Caco-2 (cell line): ENCODE measurements at regions not wholly inside any gene's neighbourhood (a gene's known extent, or its start where the extent isn't known, plus 50 kb on each side); places are given as distances from the start of the nearest gene placed in this dataset.

Experiments
- BruUV-seq: library from RNA; stranded (reverse); fragments of 400-500 nt; replicated peaks from 2 replicates; lab custom pipeline; 2021; lab: Mats Ljungman, UMichigan
- CTCF ChIA-PET: fragments of 300-600 bp; sonication (Branson Sonifier 250); formaldehyde crosslinking; loops from one replicate; lab custom pipeline; 2022; ENCODE audit warnings: antibody characterized with exemption; lab: Charles Lee
- POLR2A ChIA-PET: fragments of 300-600 bp; sonication (Branson Sonifier 250); formaldehyde crosslinking; loops from one replicate; lab custom pipeline; 2022; ENCODE audit warnings: antibody characterized with exemption; lab: Charles Lee
- DNase-seq, 2 experiments: peaks; one replicate each; pipeline versions ENCODE4 v3.0.0 to v3.0.0-alpha.2; 2020 to 2022
- H3K27me3 ChIP-seq: replicated peaks from 2 replicates; pipeline ENCODE4 v1.6.0; 2011; ENCODE audit warnings: low read length; ENCODE audit not compliant: control insufficient read depth, insufficient read depth
- H3K36me3 ChIP-seq: 2 replicates; pipeline ENCODE4 v1.5.1; 2011; ENCODE audit warnings: low read length; ENCODE audit not compliant: control insufficient read depth, insufficient read depth
- H3K4me1 ChIP-seq: fragments of 250-450 bp; sonication (Bioruptor Pico); 2 replicates; pipeline ENCODE4 v1.5.1; 2020; ENCODE audit warnings: mild to moderate bottlenecking
- H3K4me3 ChIP-seq: 2 replicates; pipeline ENCODE4 v1.5.1; 2011; ENCODE audit warnings: low read depth, mild to moderate bottlenecking, control low read depth, low read length
- H3K9me3 ChIP-seq: fragments of 250-450 bp; sonication (Bioruptor Pico); 2 replicates; pipeline ENCODE4 v1.5.1; 2020; ENCODE audit warnings: mild to moderate bottlenecking, moderate library complexity
- H3K27ac Mint-ChIP-seq: one replicate; pipeline ENCODE4 v1.8.0; 2022; ENCODE audit warnings: mixed read lengths; ENCODE audit not compliant: unreplicated experiment
- H3K27me3 Mint-ChIP-seq: one replicate; pipeline ENCODE4 v1.8.0; 2022; ENCODE audit warnings: mixed read lengths; ENCODE audit not compliant: insufficient read depth, unreplicated experiment
- H3K36me3 Mint-ChIP-seq: one replicate; pipeline ENCODE4 v1.8.0; 2022; ENCODE audit warnings: mild to moderate bottlenecking, mixed read lengths; ENCODE audit not compliant: insufficient read depth, unreplicated experiment
- H3K4me1 Mint-ChIP-seq: one replicate; pipeline ENCODE4 v1.8.0; 2022; ENCODE audit warnings: low read depth, mixed read lengths; ENCODE audit not compliant: unreplicated experiment
- H3K4me3 Mint-ChIP-seq: one replicate; pipeline ENCODE4 v1.8.0; 2022; ENCODE audit warnings: mild to moderate bottlenecking, moderate library complexity, mixed read lengths; ENCODE audit not compliant: unreplicated experiment
- H3K9me3 Mint-ChIP-seq: one replicate; pipeline ENCODE4 v1.8.0; 2022; ENCODE audit warnings: mixed read lengths; ENCODE audit not compliant: unreplicated experiment
- intact Hi-C: fragments of 100-400 bp; cut with micrococcal nuclease; formaldehyde crosslinking; loops from one replicate; pipeline ENCODE4 v1.10.0; 2022; ENCODE audit not compliant: unreplicated experiment
- TF ChIP-seq, protein P1 (sequence below), 2 experiments: fragments of 200-600 bp in 1 of 2; IDR thresholded peaks; 1 replicate in 1 of 2; 2 replicates in 1 of 2; pipeline versions ENCODE4 v1.5.1 to v1.8.0; 2011 to 2022; ENCODE audit warnings: antibody characterized with exemption in 1 of 2, control low read depth in 1 of 2, inconsistent platforms in 1 of 2, low read depth in 1 of 2, low read length in 1 of 2, mild to moderate bottlenecking in 1 of 2, moderate library complexity in 1 of 2; ENCODE audit not compliant: insufficient read depth in 1 of 2, severe bottlenecking in 1 of 2, unreplicated experiment in 1 of 2

GRCh38 chr10:69749178-69750010 lies 52.3 kb upstream of the COL13A1 start:
- intact Hi-C loops, result no loop called here
- ChIA-PET POLR2A (no interaction called here), CTCF (interaction anchor here (0.8 to 1.1 kb wide), 2 partner anchors 165 to 543 kb away, joined by 3 to 4 read pairs; no protein-coding TSS in a partner anchor)
- H3K9me3 ChIP-seq, result no peaks in the 10 kb centered on the region
- DNase-seq, result no peak
- Mint-ChIP-seq H3K27ac (no peak overlapping the region), H3K27me3 (peaks cover 44% of the 10 kb centered on the region), H3K4me1 (no peaks in the 10 kb centered on the region), H3K4me3 (no peak overlapping the region), H3K9me3 (no peaks in the 10 kb centered on the region), H3K36me3 (no peaks in the 10 kb centered on the region)
- TF ChIP-seq, protein P1, sequence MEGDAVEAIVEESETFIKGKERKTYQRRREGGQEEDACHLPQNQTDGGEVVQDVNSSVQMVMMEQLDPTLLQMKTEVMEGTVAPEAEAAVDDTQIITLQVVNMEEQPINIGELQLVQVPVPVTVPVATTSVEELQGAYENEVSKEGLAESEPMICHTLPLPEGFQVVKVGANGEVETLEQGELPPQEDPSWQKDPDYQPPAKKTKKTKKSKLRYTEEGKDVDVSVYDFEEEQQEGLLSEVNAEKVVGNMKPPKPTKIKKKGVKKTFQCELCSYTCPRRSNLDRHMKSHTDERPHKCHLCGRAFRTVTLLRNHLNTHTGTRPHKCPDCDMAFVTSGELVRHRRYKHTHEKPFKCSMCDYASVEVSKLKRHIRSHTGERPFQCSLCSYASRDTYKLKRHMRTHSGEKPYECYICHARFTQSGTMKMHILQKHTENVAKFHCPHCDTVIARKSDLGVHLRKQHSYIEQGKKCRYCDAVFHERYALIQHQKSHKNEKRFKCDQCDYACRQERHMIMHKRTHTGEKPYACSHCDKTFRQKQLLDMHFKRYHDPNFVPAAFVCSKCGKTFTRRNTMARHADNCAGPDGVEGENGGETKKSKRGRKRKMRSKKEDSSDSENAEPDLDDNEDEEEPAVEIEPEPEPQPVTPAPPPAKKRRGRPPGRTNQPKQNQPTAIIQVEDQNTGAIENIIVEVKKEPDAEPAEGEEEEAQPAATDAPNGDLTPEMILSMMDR (IDR thresholded peaks at IDR 0.05; ENCODE audit: insufficient read depth in 1 of 2, low read depth in 1 of 2, low read length in 1 of 2, severe bottlenecking in 1 of 2, unreplicated experiment in 1 of 2), result no peak
- H3K4me3 ChIP-seq, result no peak overlapping the region
- no TSS peak for BruUV-seq
- H3K36me3 ChIP-seq, result no peaks in the 10 kb centered on the region
- H3K27me3 ChIP-seq, result peaks cover 11% of the 10 kb centered on the region
- H3K4me1 ChIP-seq, result no peaks in the 10 kb centered on the region

DNA sequence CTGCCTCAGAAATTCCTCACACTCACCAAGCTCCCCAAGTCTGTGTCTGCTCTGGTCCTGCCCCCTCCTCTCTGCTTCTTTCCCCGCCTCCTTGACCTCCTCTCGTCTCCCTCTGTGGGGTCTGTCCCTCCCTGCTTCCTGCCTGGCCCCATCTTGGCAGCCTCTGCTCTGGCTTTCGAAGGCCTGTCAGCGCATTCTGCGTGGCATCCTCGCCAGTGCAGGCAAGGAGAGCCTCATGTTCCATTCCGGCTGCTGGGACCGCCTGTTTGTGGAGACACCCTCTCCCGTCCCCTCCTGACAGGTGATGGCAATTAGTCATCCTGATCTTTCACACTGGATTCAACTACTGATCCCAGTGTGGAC lies 51.7 kb upstream of the COL13A1 start:
- Mint-ChIP-seq H3K4me1 (no peaks in the 10 kb centered on the region), H3K27me3 (peaks cover 44% of the 10 kb centered on the region), H3K9me3 (no peaks in the 10 kb centered on the region), H3K27ac (no peak overlapping the region), H3K36me3 (no peaks in the 10 kb centered on the region), H3K4me3 (no peak overlapping the region)
- peaks cover 11% of the 10 kb centered on the region for H3K27me3 ChIP-seq
- CTCF ChIA-PET, result no interaction called here
- TF ChIP-seq, protein P1 (IDR thresholded peaks at IDR 0.05; ENCODE audit: insufficient read depth in 1 of 2, low read depth in 1 of 2, low read length in 1 of 2, severe bottlenecking in 1 of 2, unreplicated experiment in 1 of 2), result no peak
- intact Hi-C loops, result no loop called here
- POLR2A ChIA-PET, result no interaction called here
- DNase-seq, result no peak
- no peaks in the 10 kb centered on the region for H3K9me3 ChIP-seq
- BruUV-seq, result no TSS peak
- H3K4me3 ChIP-seq, result no peak overlapping the region
- no peaks in the 10 kb centered on the region for H3K36me3 ChIP-seq
- no peaks in the 10 kb centered on the region for H3K4me1 ChIP-seq

GRCh38 chr10:69750725-69751124 lies 51.0 kb upstream of the COL13A1 start:
- no peak overlapping the region for H3K27ac Mint-ChIP-seq
- Histone ChIP-seq H3K4me1 (no peaks in the 10 kb centered on the region), H3K27me3 (peaks cover 11% of the 10 kb centered on the region), H3K4me3 (no peak overlapping the region), H3K36me3 (no peaks in the 10 kb centered on the region), H3K9me3 (no peaks in the 10 kb centered on the region)
- ChIA-PET POLR2A (no interaction called here), CTCF (no interaction called here)
- TF ChIP-seq, protein P1 (IDR thresholded peaks at IDR 0.05; ENCODE audit: insufficient read depth in 1 of 2, low read depth in 1 of 2, low read length in 1 of 2, severe bottlenecking in 1 of 2, unreplicated experiment in 1 of 2), result no peak
- H3K4me3 Mint-ChIP-seq, result no peak overlapping the region
- H3K27me3 Mint-ChIP-seq, result peaks cover 41% of the 10 kb centered on the region
- no TSS peak for BruUV-seq
- H3K36me3 Mint-ChIP-seq, result no peaks in the 10 kb centered on the region
- intact Hi-C loops, result no loop called here
- no peaks in the 10 kb centered on the region for H3K9me3 Mint-ChIP-seq
- DNase-seq, result no peak
- H3K4me1 Mint-ChIP-seq, result no peaks in the 10 kb centered on the region
